Umbilical cord (tissue), 1 donor: ENCODE measurements at regions not wholly inside any gene's neighbourhood (a gene's known extent, or its start where the extent isn't known, plus 50 kb on each side); places are given as distances from the start of the nearest gene placed in this dataset.

Source experiments
- DNase-seq: peaks from one replicate; pipeline ENCODE4 v3.0.0-alpha.2; 2015; ENCODE audit warnings: low spot score

DNA sequence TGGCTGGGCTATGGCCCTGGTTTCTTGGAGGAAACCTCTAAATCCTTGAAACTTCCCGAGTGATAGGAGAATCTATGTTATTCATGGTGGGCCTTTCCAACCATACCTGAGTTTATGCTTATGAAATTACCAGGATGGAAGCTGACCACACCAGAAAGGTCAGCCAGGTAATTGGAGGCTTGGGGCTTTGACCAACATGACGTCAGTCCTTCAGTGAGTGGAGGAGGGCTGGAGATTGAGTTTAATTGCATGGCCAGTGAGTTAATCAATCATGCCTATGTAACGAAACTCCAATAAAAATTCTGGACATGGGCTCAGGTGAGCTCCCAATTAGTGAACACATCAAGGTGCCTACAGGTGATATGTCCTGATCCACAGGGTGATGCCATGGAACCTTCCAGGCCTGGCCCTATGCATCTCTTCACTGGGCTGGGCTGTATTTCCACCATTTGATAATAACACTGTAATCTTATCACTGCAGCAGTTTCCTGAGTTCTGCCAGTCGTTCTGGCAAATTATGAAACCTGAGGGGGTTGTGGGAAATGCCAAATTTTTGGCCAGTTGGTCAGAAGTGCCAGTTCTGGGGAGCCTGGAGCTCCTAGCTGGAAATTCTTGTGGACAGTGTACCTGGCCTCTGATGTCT is 106.5 kb downstream of the CDH26 start:
- no peak for DNase-seq

GRCh38 chr20:60065741-60066437 is 107.7 kb downstream of the CDH26 start:
- no peak for DNase-seq

- no peak for DNase-seq
Measured at GRCh38 chr20:60066438-60066823, 108.2 kb downstream of the CDH26 start.

GRCh38 chr20:60068509-60068908 is 110.3 kb downstream of the CDH26 start:
- DNase-seq = no peak

DNA sequence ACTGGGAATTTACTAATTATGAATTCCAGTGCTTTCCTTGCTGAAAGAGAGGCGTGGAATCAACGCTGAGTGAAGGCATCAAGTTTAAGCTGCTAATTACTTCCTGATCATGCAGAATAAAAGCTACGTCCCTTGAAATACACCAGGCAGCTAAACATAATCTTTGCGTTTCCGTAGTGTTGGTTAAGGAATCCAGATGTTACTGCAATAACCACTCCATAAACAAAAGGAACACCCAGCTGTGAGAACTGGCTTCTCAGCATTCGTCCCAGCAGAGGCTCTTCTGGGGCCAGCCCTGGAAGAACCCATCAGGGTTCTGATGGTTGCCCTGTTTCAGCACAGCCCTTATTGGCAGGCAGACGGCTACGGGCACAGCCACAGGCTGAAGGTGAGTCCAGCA is 111.4 kb downstream of the CDH26 start:
- no peak for DNase-seq

DNA sequence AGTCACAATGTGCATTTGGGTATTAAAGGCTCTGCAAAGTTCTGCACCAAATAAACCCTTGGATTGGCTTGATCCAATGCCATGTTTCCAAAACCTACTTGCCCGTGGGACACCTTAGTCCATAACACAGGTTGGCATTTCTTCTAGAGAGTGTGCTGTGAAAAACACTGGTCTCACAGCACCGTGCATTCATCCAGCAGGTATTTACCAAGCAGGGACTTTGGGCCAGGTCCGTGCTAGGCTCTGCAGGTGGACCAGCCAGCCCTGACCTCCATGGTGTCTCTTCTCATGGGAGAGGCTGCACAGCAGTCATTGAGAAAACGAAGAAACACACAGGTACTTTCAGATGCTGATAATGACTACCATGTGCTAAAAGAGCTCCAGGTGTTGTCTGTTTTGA is 112.6 kb downstream of the CDH26 start:
- no peak for DNase-seq

GRCh38 chr20:60071965-60072364 is 113.7 kb downstream of the CDH26 start:
- no peak for DNase-seq

- no peak for DNase-seq
Measured at GRCh38 chr20:60073086-60073485, 114.9 kb downstream of the CDH26 start.

DNA sequence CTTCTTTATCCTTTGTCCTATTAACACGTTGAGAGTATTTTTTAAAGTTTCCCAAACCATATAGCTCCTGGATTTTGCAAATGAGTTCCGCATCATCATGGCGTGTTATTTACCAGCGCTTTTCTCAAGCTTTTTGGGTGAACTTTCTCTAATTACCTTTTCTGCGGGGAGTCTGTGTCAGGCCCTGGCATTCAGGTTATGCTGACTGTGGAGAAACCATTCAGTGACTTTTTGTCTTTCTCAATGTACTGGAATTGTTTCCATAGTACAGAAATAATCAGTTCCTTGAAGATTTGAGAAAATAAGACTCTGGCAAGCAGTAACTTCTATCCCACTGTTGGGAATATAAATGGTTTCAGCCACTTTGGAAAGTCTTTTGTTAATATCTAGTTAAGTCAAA is 115.3 kb downstream of the CDH26 start:
- DNase-seq = no peak

DNA sequence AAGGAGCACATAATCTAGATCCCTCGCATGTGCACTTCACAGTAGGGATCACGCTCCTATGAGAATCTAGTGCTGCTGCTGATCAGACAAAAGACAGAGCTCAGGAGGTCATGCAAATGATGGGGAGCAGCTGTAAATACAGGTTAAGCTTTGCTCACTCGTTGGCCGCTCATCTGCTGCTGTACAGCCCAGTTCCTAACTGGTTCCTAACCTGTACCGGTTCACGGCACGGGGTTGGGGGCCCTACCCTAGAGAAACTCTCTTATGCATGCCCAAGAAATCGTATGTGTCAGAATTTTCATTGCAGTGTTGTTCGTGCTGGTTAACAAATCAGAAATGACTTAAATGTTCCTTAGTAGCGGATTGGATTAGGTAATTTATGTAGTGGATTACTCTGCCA is 116.1 kb downstream of the CDH26 start:
- DNase-seq = no peak

DNA sequence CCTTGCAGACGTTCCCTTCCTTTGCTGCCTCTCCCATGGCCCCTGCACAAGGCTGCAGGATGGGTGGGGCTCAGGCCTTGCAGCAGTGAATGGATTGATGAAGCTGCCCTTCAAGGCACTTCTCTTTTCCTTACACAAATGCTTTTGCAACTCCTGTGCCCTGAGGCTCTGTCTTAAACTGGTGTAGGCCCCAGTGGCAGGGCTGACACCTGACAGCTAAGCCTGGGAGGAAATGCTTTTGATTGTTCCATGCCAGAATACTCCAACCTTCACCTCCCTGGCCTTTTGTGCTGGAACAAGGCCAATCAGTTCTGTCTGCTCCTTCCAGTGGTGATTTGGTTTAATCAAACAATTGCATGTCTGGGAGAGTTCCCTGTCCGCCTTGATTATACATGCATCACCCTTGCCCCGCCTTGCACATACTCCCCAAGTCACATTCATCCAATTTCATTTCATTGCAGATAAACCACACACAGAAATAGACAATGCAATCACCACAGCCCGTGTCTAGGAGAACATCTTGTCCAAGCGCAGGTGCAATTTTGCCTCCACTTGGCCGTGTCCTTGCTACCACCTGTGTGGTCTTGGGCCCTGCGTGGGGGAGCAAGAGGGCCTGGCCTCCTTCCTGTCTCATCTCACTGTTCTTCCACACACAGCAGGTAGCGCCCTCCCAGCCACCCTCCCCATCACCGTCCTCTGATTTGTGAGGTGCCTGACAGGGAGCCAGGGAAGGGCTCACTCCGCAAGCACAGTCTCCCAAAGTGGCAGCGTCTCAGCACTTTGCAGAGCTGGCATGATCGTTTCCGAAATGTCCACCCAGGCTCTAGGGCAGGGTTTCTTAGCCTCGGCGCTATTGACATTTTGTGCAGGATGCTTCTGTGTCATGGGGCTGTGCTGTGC is 120.4 kb downstream of the CDH26 start:
- no peak for DNase-seq

DNA sequence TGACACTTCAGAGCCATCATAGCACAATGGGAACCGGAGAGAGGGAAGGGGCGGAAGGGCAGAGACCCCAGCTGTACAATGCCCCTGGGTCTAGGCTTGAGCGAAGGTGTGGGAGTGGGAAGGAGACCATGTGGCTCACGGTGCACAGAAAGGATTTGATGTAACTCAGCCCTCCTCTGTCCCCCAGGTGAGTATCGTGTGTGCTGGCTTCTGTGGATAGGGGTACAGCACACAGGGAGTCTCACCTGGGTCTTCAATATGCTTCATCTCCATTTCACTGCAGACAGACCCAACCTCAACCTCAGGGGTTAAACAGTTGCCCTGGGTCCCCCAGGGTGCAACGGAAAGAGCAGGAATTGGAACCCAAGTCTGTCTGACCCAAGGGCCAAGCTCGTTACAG is 122.2 kb downstream of the CDH26 start:
- DNase-seq = no peak

GRCh38 chr20:60085551-60086132 is 127.4 kb downstream of the CDH26 start:
- DNase-seq = no peak

- DNase-seq = no peak
Measured at GRCh38 chr20:60086821-60087562, 128.8 kb downstream of the CDH26 start.

GRCh38 chr20:60087563-60088105 is 129.4 kb downstream of the CDH26 start:
- no peak for DNase-seq

DNA sequence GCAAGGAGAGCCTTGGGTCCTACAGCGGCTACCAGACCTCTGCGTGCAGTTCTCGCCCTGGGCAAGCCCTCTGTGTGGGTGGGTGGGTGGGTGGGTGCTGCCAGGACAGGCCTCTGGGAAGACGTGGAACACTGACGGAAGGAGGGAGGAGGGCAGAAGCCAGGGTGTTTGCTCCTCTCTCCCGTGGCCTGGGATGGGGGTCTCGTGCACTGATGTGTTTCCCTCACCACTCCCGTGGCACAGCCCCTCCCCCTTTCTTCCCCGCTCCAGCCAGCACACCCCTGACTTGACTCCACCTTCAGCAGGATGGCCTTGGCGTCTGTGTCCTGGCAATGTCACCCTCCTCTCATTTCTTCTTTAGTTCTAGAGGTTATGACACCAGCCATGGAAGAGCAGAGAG is 130.0 kb downstream of the CDH26 start:
- DNase-seq = no peak

DNA sequence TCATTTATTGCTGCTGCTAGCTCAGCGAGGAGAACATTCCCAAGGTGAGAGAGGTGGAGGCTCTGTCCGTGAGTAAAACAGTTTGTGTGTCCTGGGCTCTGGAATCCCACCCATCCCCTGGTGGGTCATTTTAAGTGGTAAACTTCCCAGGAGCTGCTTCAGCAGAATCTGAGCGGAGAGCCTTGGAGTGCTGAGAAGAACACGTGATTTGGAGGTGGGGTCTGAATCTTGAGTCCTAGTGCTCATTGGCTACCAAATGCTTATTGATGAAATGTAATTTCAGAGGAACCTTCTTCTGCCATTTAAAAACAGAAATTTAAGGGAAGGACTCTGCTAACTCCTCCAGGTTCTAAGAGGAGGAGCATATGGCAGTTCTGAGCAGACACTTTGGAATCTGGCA is 132.4 kb downstream of the CDH26 start:
- DNase-seq = peak; percentile 10

DNA sequence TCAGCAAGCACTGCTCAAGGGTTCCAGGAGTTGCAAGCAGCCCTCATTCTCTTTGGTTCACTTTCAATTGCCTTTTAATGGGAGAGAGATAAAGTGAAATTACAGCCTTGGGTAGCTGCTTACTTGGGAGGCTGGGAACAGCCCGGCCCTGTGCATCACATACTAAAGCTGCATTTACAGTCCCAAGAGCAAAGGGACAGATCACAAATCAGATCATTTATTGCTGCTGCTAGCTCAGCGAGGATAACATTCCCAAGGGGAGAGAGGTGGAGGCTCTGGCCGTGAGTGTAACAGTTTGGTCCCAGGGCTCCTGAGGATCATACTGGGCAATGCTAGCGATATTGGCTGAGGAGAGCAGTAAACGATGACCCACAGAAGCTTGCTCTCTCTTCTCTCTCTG is 133.1 kb downstream of the CDH26 start:
- DNase-seq = no peak

- no peak for DNase-seq
Measured at GRCh38 chr20:60091861-60092260, 133.6 kb downstream of the CDH26 start.

DNA sequence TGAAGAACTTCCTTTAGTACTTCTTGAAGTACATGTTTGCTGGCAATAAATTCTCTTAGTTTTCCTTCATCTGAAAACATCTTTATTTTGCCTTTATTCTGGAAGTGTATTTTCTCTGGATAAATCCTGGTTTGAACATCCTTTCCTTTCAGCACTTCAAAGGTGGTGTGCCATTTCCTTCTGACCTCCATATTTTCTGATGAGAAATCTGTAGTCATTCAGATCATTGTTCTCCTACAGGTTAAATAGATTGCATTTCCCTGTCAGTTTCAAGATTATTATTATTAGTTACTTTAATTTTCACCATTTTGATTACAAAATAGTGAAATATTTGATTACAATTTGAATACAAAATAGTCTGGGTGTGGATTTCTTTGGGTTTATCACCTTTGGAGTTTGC is 134.5 kb downstream of the CDH26 start:
- no peak for DNase-seq

DNA sequence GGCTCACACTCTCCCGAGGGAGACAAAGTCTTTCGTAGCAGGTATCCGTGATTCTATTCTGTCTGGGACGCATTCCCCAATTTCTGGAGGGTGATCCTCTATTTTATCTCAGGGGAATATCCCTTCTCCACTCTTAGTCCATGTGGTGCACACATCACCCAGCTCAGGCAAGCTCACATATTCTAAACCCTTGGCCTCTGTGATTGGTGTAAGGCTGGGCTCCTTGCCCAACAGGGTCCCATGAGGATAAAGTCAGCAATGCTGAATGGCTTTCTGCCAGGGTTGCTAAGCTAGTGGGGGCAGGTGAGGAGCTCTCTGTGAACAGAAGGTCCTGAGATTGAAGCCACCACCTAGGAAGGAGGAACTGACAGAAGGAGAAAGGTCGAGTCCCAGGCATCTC is 137.2 kb downstream of the CDH26 start:
- DNase-seq = no peak
